ENCODE measurements at regions not wholly inside any gene's neighbourhood (a gene's known extent, or its start where the extent isn't known, plus 50 kb on each side); places are given as distances from the start of the nearest gene placed in this dataset.

- no peak for DNase-seq
Observed at GRCh38 chr9:17978773-17979172, 399.9 kb downstream of the SH3GL2 start.

- no peak for DNase-seq
Observed at GRCh38 chr9:17986595-17986994, 407.7 kb downstream of the SH3GL2 start.

- DNase-seq, result no peak
Observed at GRCh38 chr9:17987189-17987588, 408.3 kb downstream of the SH3GL2 start.

GRCh38 chr9:17988489-17988888 is 409.6 kb downstream of the SH3GL2 start:
- no peak for DNase-seq

GRCh38 chr9:17990602-17991001 is 411.7 kb downstream of the SH3GL2 start:
- no peak for DNase-seq

GRCh38 chr9:17993024-17993423 is 414.2 kb downstream of the SH3GL2 start:
- DNase-seq, result no peak

- DNase-seq, result no peak
Observed at GRCh38 chr9:17994695-17995425, 416.0 kb downstream of the SH3GL2 start.

- no peak for DNase-seq
Observed at GRCh38 chr9:17996728-17997127, 417.9 kb downstream of the SH3GL2 start.

- DNase-seq, result no peak
Observed at GRCh38 chr9:18002718-18003438, 424.0 kb downstream of the SH3GL2 start.

- no peak for DNase-seq
Observed at GRCh38 chr9:18006591-18006990, 427.7 kb downstream of the SH3GL2 start.

GRCh38 chr9:18007621-18008020 is 428.8 kb downstream of the SH3GL2 start:
- no peak for DNase-seq

GRCh38 chr9:18009902-18010301 is 431.0 kb downstream of the SH3GL2 start:
- DNase-seq, result no peak

GRCh38 chr9:18010492-18010891 is 431.6 kb downstream of the SH3GL2 start:
- DNase-seq, result no peak

GRCh38 chr9:18012170-18012569 is 433.3 kb downstream of the SH3GL2 start:
- no peak for DNase-seq

- DNase-seq, result no peak
Observed at GRCh38 chr9:18014556-18014955, 435.7 kb downstream of the SH3GL2 start.

GRCh38 chr9:18015116-18015515 is 436.2 kb downstream of the SH3GL2 start:
- no peak for DNase-seq

GRCh38 chr9:18017136-18017535 is 438.3 kb downstream of the SH3GL2 start:
- no peak for DNase-seq

GRCh38 chr9:18018221-18018620 is 439.4 kb downstream of the SH3GL2 start:
- no peak for DNase-seq

GRCh38 chr9:18018661-18019060 is 439.8 kb downstream of the SH3GL2 start:
- no peak for DNase-seq

GRCh38 chr9:18020121-18020745 is 441.4 kb downstream of the SH3GL2 start:
- DNase-seq, result no peak

GRCh38 chr9:18022642-18023041 is 443.8 kb downstream of the SH3GL2 start:
- no peak for DNase-seq

GRCh38 chr9:18023332-18023731 is 444.5 kb downstream of the SH3GL2 start:
- no peak for DNase-seq

GRCh38 chr9:18032636-18033035 is 441.3 kb upstream of the ADAMTSL1 start:
- no peak for DNase-seq

Data from activated T-cell treated with anti-CD3 and anti-CD28 coated beads, Interleukin-2, amount 50 U/mL, for 1 hour (primary cell).